Astrocyte (in vitro differentiated cells and primary cell): ENCODE measurements at regions not wholly inside any gene's neighbourhood (a gene's known extent, or its start where the extent isn't known, plus 50 kb on each side); places are given as distances from the start of the nearest gene placed in this dataset.

ENCODE experiments used
- DNase-seq: peaks from one replicate; pipeline ENCODE4 v3.0.0-alpha.2; 2010; ENCODE audit warnings: low read depth
- FAIRE-seq: peaks from 2 replicates; lab custom pipeline; 2011; peaks lifted over from hg19 to GRCh38; lab: Jason Lieb, UNC
- H2AFZ ChIP-seq: 2 replicates; pipeline ENCODE4 v1.6.0; 2012; ENCODE audit warnings: low read depth, low read length, inconsistent platforms
- H3K27ac ChIP-seq: 2 replicates; pipeline ENCODE4 v1.5.1; 2011; ENCODE audit warnings: low read depth, low read length, inconsistent platforms
- H3K27me3 ChIP-seq: 2 replicates; pipeline ENCODE4 v1.6.0; 2011; ENCODE audit warnings: low read length, inconsistent platforms; ENCODE audit not compliant: insufficient read depth
- H3K36me3 ChIP-seq: 2 replicates; pipeline ENCODE4 v1.5.1; 2011; ENCODE audit warnings: low read length, inconsistent platforms; ENCODE audit not compliant: insufficient read depth
- H3K4me1 ChIP-seq: 2 replicates; pipeline ENCODE4 v1.5.1; 2011; ENCODE audit warnings: low read length, inconsistent platforms; ENCODE audit not compliant: insufficient read depth
- H3K4me2 ChIP-seq: 2 replicates; pipeline ENCODE4 v1.6.0; 2012; ENCODE audit warnings: low read length, inconsistent platforms
- H3K4me3 ChIP-seq: 2 replicates; pipeline ENCODE4 v1.5.1; 2011; ENCODE audit warnings: low read depth, mild to moderate bottlenecking, low read length, inconsistent platforms; ENCODE audit not compliant: insufficient read depth
- H3K79me2 ChIP-seq: 2 replicates; pipeline ENCODE4 v1.6.0; 2012; ENCODE audit warnings: mild to moderate bottlenecking, low read length, inconsistent platforms; ENCODE audit not compliant: insufficient read depth
- H3K9ac ChIP-seq: 2 replicates; pipeline ENCODE4 v1.6.0; 2012; ENCODE audit warnings: mild to moderate bottlenecking, low read length, inconsistent platforms
- H3K9me3 ChIP-seq: 2 replicates; pipeline ENCODE4 v1.5.1; 2012; ENCODE audit warnings: low read depth, mild to moderate bottlenecking, low read length, inconsistent platforms; ENCODE audit not compliant: insufficient read depth
- H4K20me1 ChIP-seq: 2 replicates; pipeline ENCODE4 v1.6.0; 2012; ENCODE audit warnings: low read length, inconsistent platforms; ENCODE audit not compliant: insufficient read depth
- H3K27ac Mint-ChIP-seq: one replicate; pipeline ENCODE4 v1.8.0; 2021; ENCODE audit warnings: mild to moderate bottlenecking, mixed read lengths; ENCODE audit not compliant: unreplicated experiment
- H3K27me3 Mint-ChIP-seq: one replicate; pipeline ENCODE4 v1.8.0; 2021; ENCODE audit warnings: low read depth, mixed read lengths; ENCODE audit not compliant: unreplicated experiment
- H3K36me3 Mint-ChIP-seq: one replicate; pipeline ENCODE4 v1.8.0; 2021; ENCODE audit warnings: low read depth, mixed read lengths; ENCODE audit not compliant: unreplicated experiment
- H3K4me1 Mint-ChIP-seq: one replicate; pipeline ENCODE4 v1.8.0; 2021; ENCODE audit warnings: low read depth, mixed read lengths; ENCODE audit not compliant: unreplicated experiment
- H3K4me3 Mint-ChIP-seq: one replicate; pipeline ENCODE4 v1.8.0; 2021; ENCODE audit warnings: mild to moderate bottlenecking, moderate library complexity, mixed read lengths; ENCODE audit not compliant: unreplicated experiment
- H3K9me3 Mint-ChIP-seq: one replicate; pipeline ENCODE4 v1.8.0; 2021; ENCODE audit warnings: mild to moderate bottlenecking, mixed read lengths; ENCODE audit not compliant: unreplicated experiment
- CTCF ChIP-seq: IDR thresholded peaks from 2 replicates; pipeline ENCODE4 v1.5.1; 2011; ENCODE audit warnings: low read depth, mild to moderate bottlenecking, inconsistent platforms, low read length, moderate library complexity; ENCODE audit not compliant: insufficient read depth
- EZH2 ChIP-seq: IDR thresholded peaks from 2 replicates; pipeline ENCODE4 v1.6.1; 2012; ENCODE audit warnings: mild to moderate bottlenecking, low read length, inconsistent platforms; ENCODE audit not compliant: insufficient read depth

GRCh38 chr7:85734823-85735222 is 548.0 kb upstream of the SEMA3D start:
- H3K9me3 Mint-ChIP-seq = peaks cover 26% of the 10 kb centered on the region
- Histone ChIP-seq H4K20me1 (no peaks in the 10 kb centered on the region), H2AFZ (no peak overlapping the region), H3K27ac (no peak overlapping the region), H3K4me2 (no peak overlapping the region), H3K27me3 (no peaks in the 10 kb centered on the region), H3K9me3 (no peaks in the 10 kb centered on the region), H3K79me2 (no peaks in the 10 kb centered on the region), H3K4me1 (no peaks in the 10 kb centered on the region), H3K9ac (no peak overlapping the region), H3K36me3 (no peaks in the 10 kb centered on the region), H3K4me3 (no peak overlapping the region)
- H3K36me3 Mint-ChIP-seq = no peaks in the 10 kb centered on the region
- H3K4me3 Mint-ChIP-seq = no peak overlapping the region
- DNase-seq (no peak), FAIRE-seq (no peak)
- H3K27me3 Mint-ChIP-seq = no peaks in the 10 kb centered on the region
- no peak for TF ChIP-seq EZH2
- no peak for TF ChIP-seq CTCF
- no peak overlapping the region for H3K27ac Mint-ChIP-seq
- H3K4me1 Mint-ChIP-seq = peaks cover 6% of the 10 kb centered on the region

GRCh38 chr7:85733169-85733915 is 546.5 kb upstream of the SEMA3D start:
- no peak overlapping the region for H3K4me3 ChIP-seq
- no peak for FAIRE-seq
- peak; percentile 39 for DNase-seq
- no peak overlapping the region for H2AFZ ChIP-seq
- no peak overlapping the region for H3K27ac ChIP-seq
- H3K4me1 ChIP-seq = no peaks in the 10 kb centered on the region
- no peaks in the 10 kb centered on the region for H3K79me2 ChIP-seq
- Mint-ChIP-seq H3K9me3 (peaks cover 23% of the 10 kb centered on the region), H3K4me3 (no peak overlapping the region), H3K27ac (no peak overlapping the region), H3K36me3 (no peaks in the 10 kb centered on the region), H3K27me3 (no peaks in the 10 kb centered on the region), H3K4me1 (peaks cover 6% of the 10 kb centered on the region)
- no peaks in the 10 kb centered on the region for H3K9me3 ChIP-seq
- no peak overlapping the region for H3K4me2 ChIP-seq
- H3K36me3 ChIP-seq = no peaks in the 10 kb centered on the region
- no peaks in the 10 kb centered on the region for H4K20me1 ChIP-seq
- H3K27me3 ChIP-seq = no peaks in the 10 kb centered on the region
- no peak overlapping the region for H3K9ac ChIP-seq
- TF ChIP-seq CTCF (no peak), EZH2 (no peak)

- H3K27me3 ChIP-seq = no peaks in the 10 kb centered on the region
- no peak overlapping the region for H3K4me2 ChIP-seq
- Mint-ChIP-seq H3K4me3 (no peak overlapping the region), H3K27me3 (no peaks in the 10 kb centered on the region), H3K36me3 (no peaks in the 10 kb centered on the region), H3K9me3 (peaks cover 13% of the 10 kb centered on the region), H3K27ac (no peak overlapping the region), H3K4me1 (peaks cover 6% of the 10 kb centered on the region)
- no peak overlapping the region for H2AFZ ChIP-seq
- H3K36me3 ChIP-seq = no peaks in the 10 kb centered on the region
- H3K4me3 ChIP-seq = no peak overlapping the region
- no peaks in the 10 kb centered on the region for H3K4me1 ChIP-seq
- no peaks in the 10 kb centered on the region for H4K20me1 ChIP-seq
- FAIRE-seq = no peak
- no peak for TF ChIP-seq CTCF
- TF ChIP-seq EZH2 = no peak
- H3K9ac ChIP-seq = no peak overlapping the region
- no peak for DNase-seq
- no peak overlapping the region for H3K27ac ChIP-seq
- H3K79me2 ChIP-seq = no peaks in the 10 kb centered on the region
- H3K9me3 ChIP-seq = no peaks in the 10 kb centered on the region
These were observed 543.2 kb upstream of the SEMA3D start for GRCh38 chr7:85730012-85730411.
